NOMO-1 treated with dmso at 0.1 percent for 144 hours (cell line): ENCODE measurements at regions not wholly inside any gene's neighbourhood (a gene's known extent, or its start where the extent isn't known, plus 50 kb on each side); places are given as distances from the start of the nearest gene placed in this dataset.

Source experiments
- DNase-seq: peaks from one replicate; lab custom pipeline; 2025; ENCODE audit not compliant: unreplicated experiment; lab: John Stamatoyannopoulos, UW

GRCh38 chr4:17187003-17187402 is 288.6 kb upstream of the LDB2 start:
- no peak for DNase-seq

- DNase-seq = no peak
Measured at GRCh38 chr4:17182888-17183287, 284.4 kb upstream of the LDB2 start.

- no peak for DNase-seq
Measured at GRCh38 chr4:17174751-17175150, 276.3 kb upstream of the LDB2 start.

GRCh38 chr4:17173300-17173699 is 274.9 kb upstream of the LDB2 start:
- DNase-seq = no peak

GRCh38 chr4:17170131-17170530 is 271.7 kb upstream of the LDB2 start:
- no peak for DNase-seq

- DNase-seq = no peak
Measured at GRCh38 chr4:17169699-17170098, 271.3 kb upstream of the LDB2 start.

GRCh38 chr4:17168571-17168970 is 270.1 kb upstream of the LDB2 start:
- DNase-seq = no peak

GRCh38 chr4:17166954-17167353 is 268.5 kb upstream of the LDB2 start:
- DNase-seq = no peak

- DNase-seq = no peak
Measured at GRCh38 chr4:17165286-17165685, 266.8 kb upstream of the LDB2 start.

- no peak for DNase-seq
Measured at GRCh38 chr4:17164666-17165065, 266.2 kb upstream of the LDB2 start.

GRCh38 chr4:17163156-17163771 is 264.8 kb upstream of the LDB2 start:
- DNase-seq = no peak

- no peak for DNase-seq
Measured at GRCh38 chr4:17157304-17157703, 258.9 kb upstream of the LDB2 start.

- no peak for DNase-seq
Measured at GRCh38 chr4:17155486-17155885, 257.0 kb upstream of the LDB2 start.

- DNase-seq = no peak
Measured at GRCh38 chr4:17153572-17153971, 255.1 kb upstream of the LDB2 start.

GRCh38 chr4:17152941-17153540 is 254.6 kb upstream of the LDB2 start:
- DNase-seq = no peak

- peak; percentile 92 for DNase-seq
Measured at GRCh38 chr4:17142232-17142711, 243.8 kb upstream of the LDB2 start.

GRCh38 chr4:17138847-17139246 is 240.4 kb upstream of the LDB2 start:
- DNase-seq = no peak

GRCh38 chr4:17134565-17134964 is 236.1 kb upstream of the LDB2 start:
- no peak for DNase-seq

- DNase-seq = no peak
Measured at GRCh38 chr4:17134100-17134499, 235.7 kb upstream of the LDB2 start.

- no peak for DNase-seq
Measured at GRCh38 chr4:17132226-17132625, 233.8 kb upstream of the LDB2 start.

GRCh38 chr4:17128268-17128667 is 229.8 kb upstream of the LDB2 start:
- no peak for DNase-seq

GRCh38 chr4:17126321-17126966 is 228.0 kb upstream of the LDB2 start:
- no peak for DNase-seq
